ENCODE measurements at regions not wholly inside any gene's neighbourhood (a gene's known extent, or its start where the extent isn't known, plus 50 kb on each side); places are given as distances from the start of the nearest gene placed in this dataset.

DNA sequence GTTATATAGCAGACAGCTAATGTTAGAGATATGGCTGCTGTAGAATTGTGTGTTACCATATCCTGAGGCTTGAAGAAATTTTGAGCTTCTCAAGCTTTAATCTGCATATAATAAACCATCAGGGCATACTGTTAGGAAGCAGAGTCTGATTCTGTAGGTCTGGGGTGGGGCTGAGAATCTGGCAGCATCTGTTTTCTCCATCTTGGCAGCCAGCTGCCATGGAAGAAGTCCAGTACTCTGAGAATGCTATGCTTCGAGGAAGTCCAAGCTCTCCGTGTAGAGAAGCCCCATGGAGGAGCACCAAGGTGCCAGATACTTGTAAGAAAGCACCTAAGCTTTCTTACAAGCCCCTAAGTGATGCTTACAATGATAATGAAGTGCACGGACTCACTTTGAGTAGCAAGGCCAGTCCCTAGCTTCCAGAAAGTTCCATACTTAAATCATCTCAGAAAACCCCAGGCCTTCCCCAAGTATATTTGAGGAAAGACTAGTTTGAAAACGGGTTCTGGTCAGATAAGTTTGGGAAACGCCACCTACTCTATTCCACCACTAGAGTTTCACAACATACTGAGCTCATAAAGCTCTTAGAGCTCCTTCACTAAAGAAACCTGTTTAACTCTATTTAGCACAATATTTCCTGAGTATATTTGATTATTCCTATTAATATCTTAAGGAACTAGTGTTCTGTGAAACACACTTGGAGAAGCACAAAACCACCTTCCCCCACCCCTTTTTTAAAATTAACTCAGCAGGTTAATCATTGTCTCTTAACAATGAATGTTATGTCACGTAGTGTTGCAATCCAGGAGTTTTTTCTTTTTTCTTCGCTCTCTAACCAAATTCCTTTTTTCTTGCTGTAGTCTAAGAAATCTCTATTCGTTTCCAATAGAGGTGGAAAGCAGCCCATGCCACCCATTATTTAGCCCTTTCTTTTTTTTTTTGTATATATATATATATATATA, 59.9 kb upstream of the RASGRP1 start:
- Mint-ChIP-seq H3K27ac (no peak overlapping the region), H3K9me3 (peaks cover 4% of the 10 kb centered on the region; the same call in 1 of the 2 replicates), H3K4me1 (0 out of 2 replicates have a peak, but pooled peaks cover 2% of the 10 kb centered on the region), H3K27me3 (ENCODE audit: low read depth) (no peaks in the 10 kb centered on the region; the same call in none of the 2 replicates), H3K4me3 (no peak overlapping the region), H3K36me3 (no peaks in the 10 kb centered on the region)
- ATAC-seq, result no peak
- CTCF ChIA-PET, result interaction anchor here (1.5 kb wide), 1 partner anchor 61 kb away, joined by 5 read pairs; no protein-coding TSS in a partner anchor
- no peak for TF ChIP-seq ZNF416 (CRISPR knock-in tag; IDR thresholded peaks at IDR 0.05)
- no peak for TF ChIP-seq ZNF317 (CRISPR knock-in tag; IDR thresholded peaks at IDR 0.05; ENCODE audit: borderline replicate concordance, low read depth)
- TF ChIP-seq, protein P1, sequence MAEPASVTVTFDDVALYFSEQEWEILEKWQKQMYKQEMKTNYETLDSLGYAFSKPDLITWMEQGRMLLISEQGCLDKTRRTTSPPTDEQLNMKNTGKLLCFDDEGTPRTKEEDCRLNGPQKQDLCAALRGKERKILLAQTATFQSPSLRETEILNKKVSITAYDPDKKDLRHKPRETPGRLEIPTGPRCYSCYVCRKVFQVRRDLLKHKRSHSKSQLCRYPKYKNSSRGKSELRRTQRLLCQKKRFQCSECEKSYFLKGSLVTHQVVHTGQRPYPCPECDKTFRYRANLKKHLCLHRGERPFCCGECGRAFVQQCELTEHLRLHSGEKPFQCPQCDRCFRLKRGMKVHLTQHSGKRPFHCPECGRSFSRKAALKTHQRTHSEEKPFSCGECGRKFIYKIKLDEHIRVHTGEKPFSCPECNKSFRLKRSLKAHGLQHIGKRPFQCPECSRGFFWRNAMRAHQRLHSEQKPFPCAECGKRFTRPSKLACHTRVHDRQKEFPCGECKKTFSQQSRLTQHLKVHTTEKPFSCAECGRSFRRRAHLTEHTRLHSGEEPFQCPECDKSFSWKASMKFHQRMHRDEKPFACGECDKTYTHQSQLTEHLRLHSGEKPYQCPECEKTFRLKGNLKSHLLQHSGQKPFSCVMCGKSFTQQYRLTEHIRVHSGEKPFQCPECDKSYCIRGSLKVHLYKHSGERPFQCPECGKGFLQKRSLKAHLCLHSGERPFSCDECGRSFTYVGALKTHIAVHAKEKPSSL (CRISPR knock-in tag; conservative IDR thresholded peaks at IDR 0.05), result no peak
- no peak for TF ChIP-seq GABPB1 (CRISPR knock-in tag; IDR thresholded peaks at IDR 0.05)
- TF ChIP-seq, protein P2, sequence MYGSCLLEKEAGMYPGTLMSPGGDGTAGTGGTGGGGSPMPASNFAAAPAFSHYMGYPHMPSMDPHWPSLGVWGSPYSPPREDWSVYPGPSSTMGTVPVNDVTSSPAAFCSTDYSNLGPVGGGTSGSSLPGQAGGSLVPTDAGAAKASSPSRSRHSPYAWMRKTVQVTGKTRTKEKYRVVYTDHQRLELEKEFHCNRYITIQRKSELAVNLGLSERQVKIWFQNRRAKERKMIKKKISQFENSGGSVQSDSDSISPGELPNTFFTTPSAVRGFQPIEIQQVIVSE (CRISPR knock-in tag; IDR thresholded peaks at IDR 0.05; ENCODE audit: borderline replicate concordance), result no peak
- no peak for TF ChIP-seq SP1 (CRISPR knock-in tag; conservative IDR thresholded peaks at IDR 0.05)
- TF ChIP-seq, protein P3, sequence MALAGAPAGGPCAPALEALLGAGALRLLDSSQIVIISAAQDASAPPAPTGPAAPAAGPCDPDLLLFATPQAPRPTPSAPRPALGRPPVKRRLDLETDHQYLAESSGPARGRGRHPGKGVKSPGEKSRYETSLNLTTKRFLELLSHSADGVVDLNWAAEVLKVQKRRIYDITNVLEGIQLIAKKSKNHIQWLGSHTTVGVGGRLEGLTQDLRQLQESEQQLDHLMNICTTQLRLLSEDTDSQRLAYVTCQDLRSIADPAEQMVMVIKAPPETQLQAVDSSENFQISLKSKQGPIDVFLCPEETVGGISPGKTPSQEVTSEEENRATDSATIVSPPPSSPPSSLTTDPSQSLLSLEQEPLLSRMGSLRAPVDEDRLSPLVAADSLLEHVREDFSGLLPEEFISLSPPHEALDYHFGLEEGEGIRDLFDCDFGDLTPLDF (CRISPR knock-in tag; IDR thresholded peaks at IDR 0.05), result no peak
- TF ChIP-seq FOXK1 (CRISPR knock-in tag; IDR thresholded peaks at IDR 0.05), result no peak
- no peak for TF ChIP-seq PRRX2 (CRISPR knock-in tag; IDR thresholded peaks at IDR 0.05)
- TF ChIP-seq MYBL2 (CRISPR knock-in tag; IDR thresholded peaks at IDR 0.05), result no peak
- no peak for TF ChIP-seq JAZF1 (CRISPR knock-in tag; IDR thresholded peaks at IDR 0.05)
- TF ChIP-seq, protein P4, sequence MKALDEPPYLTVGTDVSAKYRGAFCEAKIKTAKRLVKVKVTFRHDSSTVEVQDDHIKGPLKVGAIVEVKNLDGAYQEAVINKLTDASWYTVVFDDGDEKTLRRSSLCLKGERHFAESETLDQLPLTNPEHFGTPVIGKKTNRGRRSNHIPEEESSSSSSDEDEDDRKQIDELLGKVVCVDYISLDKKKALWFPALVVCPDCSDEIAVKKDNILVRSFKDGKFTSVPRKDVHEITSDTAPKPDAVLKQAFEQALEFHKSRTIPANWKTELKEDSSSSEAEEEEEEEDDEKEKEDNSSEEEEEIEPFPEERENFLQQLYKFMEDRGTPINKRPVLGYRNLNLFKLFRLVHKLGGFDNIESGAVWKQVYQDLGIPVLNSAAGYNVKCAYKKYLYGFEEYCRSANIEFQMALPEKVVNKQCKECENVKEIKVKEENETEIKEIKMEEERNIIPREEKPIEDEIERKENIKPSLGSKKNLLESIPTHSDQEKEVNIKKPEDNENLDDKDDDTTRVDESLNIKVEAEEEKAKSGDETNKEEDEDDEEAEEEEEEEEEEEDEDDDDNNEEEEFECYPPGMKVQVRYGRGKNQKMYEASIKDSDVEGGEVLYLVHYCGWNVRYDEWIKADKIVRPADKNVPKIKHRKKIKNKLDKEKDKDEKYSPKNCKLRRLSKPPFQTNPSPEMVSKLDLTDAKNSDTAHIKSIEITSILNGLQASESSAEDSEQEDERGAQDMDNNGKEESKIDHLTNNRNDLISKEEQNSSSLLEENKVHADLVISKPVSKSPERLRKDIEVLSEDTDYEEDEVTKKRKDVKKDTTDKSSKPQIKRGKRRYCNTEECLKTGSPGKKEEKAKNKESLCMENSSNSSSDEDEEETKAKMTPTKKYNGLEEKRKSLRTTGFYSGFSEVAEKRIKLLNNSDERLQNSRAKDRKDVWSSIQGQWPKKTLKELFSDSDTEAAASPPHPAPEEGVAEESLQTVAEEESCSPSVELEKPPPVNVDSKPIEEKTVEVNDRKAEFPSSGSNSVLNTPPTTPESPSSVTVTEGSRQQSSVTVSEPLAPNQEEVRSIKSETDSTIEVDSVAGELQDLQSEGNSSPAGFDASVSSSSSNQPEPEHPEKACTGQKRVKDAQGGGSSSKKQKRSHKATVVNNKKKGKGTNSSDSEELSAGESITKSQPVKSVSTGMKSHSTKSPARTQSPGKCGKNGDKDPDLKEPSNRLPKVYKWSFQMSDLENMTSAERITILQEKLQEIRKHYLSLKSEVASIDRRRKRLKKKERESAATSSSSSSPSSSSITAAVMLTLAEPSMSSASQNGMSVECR (CRISPR knock-in tag; IDR thresholded peaks at IDR 0.05; ENCODE audit: borderline replicate concordance), result no peak
- TF ChIP-seq GTF2I (CRISPR knock-in tag; conservative IDR thresholded peaks at IDR 0.05), result no peak
- TF ChIP-seq NR3C1 (CRISPR knock-in tag; conservative IDR thresholded peaks at IDR 0.05; ENCODE audit: low read depth), result no peak
- TF ChIP-seq, protein P5, sequence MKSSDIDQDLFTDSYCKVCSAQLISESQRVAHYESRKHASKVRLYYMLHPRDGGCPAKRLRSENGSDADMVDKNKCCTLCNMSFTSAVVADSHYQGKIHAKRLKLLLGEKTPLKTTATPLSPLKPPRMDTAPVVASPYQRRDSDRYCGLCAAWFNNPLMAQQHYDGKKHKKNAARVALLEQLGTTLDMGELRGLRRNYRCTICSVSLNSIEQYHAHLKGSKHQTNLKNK (CRISPR knock-in tag; IDR thresholded peaks at IDR 0.05), result no peak
- TF ChIP-seq, protein P6, sequence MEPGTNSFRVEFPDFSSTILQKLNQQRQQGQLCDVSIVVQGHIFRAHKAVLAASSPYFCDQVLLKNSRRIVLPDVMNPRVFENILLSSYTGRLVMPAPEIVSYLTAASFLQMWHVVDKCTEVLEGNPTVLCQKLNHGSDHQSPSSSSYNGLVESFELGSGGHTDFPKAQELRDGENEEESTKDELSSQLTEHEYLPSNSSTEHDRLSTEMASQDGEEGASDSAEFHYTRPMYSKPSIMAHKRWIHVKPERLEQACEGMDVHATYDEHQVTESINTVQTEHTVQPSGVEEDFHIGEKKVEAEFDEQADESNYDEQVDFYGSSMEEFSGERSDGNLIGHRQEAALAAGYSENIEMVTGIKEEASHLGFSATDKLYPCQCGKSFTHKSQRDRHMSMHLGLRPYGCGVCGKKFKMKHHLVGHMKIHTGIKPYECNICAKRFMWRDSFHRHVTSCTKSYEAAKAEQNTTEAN (CRISPR knock-in tag; IDR thresholded peaks at IDR 0.05), result no peak
- no peak for DNase-seq (ENCODE audit: low spot score)
- POLR2A ChIA-PET, result no interaction called here
